T1000 (cell line): ENCODE measurements at regions not wholly inside any gene's neighbourhood (a gene's known extent, or its start where the extent isn't known, plus 50 kb on each side); places are given as distances from the start of the nearest gene placed in this dataset.

Experiments
- DNase-seq: peaks from one replicate; lab custom pipeline; 2025; ENCODE audit warnings: mixed read lengths; lab: John Stamatoyannopoulos, UW

- peak; percentile 7 for DNase-seq
These were observed 109.7 kb upstream of the GADL1 start for GRCh38 chr3:31004025-31004678.

- no peak for DNase-seq
These were observed 114.5 kb upstream of the GADL1 start for GRCh38 chr3:31008994-31009393.

GRCh38 chr3:31009881-31010280 lies 115.4 kb upstream of the GADL1 start:
- DNase-seq = no peak

GRCh38 chr3:31010491-31010890 lies 116.0 kb upstream of the GADL1 start:
- DNase-seq = no peak

DNA sequence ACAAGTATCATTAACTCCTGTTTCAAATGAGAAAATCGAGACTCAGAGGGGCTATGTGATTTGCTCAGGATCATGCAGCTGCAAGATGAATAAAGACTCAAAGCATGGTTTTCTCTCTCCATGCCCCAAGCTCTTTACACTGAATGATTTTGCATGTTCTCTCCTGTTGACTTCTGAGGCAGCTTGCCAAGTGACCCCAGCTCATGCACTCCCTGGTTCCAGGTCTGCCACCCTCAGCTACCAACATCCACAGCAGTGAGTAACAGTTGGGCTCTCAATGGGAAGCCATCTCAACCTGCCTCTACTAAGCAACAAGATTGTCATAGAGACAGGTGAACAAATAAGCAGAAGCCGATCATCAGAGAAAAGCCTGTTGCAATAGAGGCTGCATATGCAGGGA lies 116.9 kb upstream of the GADL1 start:
- no peak for DNase-seq

- no peak for DNase-seq
These were observed 118.6 kb upstream of the GADL1 start for GRCh38 chr3:31013090-31013489.

GRCh38 chr3:31013843-31014242 lies 119.4 kb upstream of the GADL1 start:
- DNase-seq = no peak

- no peak for DNase-seq
These were observed 120.0 kb upstream of the GADL1 start for GRCh38 chr3:31014317-31015040.

DNA sequence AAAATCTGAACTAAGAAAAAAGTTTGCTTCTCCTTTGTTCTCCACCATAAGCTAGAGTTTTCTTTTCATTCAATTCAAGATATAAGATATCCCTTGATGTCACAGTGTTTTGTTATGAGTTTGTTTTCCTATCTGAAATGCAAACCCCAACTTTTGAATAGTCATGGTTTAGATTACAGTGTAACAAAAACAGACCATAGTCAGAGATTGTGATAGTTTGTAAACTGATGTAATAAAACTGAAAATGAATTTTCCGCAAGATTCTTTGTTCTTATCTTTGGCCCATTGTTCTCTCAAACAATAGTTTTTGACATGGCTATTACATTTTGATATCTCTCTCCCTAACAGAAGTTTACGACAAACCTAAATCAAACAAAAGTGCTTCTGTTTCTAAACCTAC lies 121.7 kb upstream of the GADL1 start:
- DNase-seq = no peak

DNA sequence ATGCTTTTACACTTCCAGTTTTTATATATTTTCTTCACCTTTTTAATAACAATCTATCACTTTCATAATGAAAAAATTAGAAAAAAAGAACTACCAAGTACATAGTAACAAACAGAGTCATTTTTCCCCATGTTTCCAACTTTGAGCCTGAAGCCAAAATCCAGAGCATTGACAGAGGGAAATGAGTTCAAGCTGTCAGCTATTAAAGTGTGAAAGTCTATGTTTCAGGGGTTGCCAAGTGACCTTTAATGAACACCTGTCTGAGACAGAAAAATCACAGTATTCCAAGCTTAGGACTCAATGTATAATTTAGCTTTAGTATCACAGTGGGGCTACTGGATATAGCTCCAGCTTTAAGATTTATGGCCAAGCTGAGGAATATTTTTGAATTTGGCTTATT lies 128.3 kb upstream of the GADL1 start:
- no peak for DNase-seq

GRCh38 chr3:31025541-31025940 lies 131.1 kb upstream of the GADL1 start:
- DNase-seq = no peak

- no peak for DNase-seq
These were observed 132.8 kb upstream of the GADL1 start for GRCh38 chr3:31027191-31027761.

- DNase-seq = no peak
These were observed 133.5 kb upstream of the GADL1 start for GRCh38 chr3:31027914-31028313.

- DNase-seq = no peak
These were observed 134.3 kb upstream of the GADL1 start for GRCh38 chr3:31028766-31029165.

- no peak for DNase-seq
These were observed 135.2 kb upstream of the GADL1 start for GRCh38 chr3:31029706-31030105.

GRCh38 chr3:31035681-31036080 lies 141.2 kb upstream of the GADL1 start:
- DNase-seq = no peak

GRCh38 chr3:31038086-31038739 lies 143.8 kb upstream of the GADL1 start:
- DNase-seq = no peak

- DNase-seq = no peak
These were observed 144.7 kb upstream of the GADL1 start for GRCh38 chr3:31039145-31039544.

DNA sequence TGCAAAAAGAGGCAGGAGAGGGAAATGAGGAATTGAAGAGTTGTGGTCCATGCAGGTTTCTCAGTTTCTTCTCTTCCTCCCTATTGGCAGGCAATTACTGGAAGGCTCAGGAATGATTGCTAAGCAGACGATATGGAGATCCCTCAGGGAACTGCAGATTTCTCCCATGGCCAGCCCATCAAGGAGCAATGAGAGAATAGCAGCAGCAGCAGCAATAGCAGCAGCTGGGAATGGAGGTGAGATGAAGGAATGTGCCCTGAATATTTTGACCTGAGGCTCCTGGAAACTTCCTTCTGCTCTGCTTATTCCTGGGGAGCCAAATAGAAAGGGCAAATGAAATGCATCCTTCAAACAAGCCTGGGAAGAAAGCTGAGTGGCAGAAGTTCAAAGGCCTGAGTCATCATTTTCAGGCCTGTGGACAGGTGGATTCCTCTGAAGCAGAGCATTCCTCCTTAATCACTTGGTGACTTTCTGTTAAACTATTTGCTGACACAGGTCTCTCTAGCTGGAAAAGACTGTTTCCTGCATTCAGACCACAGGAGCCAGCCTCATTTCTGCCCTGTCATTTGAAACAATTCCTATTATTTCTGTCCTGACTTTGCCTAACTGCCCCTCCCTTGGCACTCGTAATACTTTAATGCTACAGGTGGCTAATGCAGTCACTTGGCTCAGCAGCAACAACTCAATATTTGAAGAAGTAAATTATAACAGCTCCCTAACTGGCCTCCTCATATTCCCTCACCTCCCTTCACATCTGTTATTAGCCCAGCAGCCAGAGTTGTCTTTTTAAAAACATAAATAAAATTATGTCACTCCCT lies 146.9 kb upstream of the GADL1 start:
- peak; percentile 65 for DNase-seq

DNA sequence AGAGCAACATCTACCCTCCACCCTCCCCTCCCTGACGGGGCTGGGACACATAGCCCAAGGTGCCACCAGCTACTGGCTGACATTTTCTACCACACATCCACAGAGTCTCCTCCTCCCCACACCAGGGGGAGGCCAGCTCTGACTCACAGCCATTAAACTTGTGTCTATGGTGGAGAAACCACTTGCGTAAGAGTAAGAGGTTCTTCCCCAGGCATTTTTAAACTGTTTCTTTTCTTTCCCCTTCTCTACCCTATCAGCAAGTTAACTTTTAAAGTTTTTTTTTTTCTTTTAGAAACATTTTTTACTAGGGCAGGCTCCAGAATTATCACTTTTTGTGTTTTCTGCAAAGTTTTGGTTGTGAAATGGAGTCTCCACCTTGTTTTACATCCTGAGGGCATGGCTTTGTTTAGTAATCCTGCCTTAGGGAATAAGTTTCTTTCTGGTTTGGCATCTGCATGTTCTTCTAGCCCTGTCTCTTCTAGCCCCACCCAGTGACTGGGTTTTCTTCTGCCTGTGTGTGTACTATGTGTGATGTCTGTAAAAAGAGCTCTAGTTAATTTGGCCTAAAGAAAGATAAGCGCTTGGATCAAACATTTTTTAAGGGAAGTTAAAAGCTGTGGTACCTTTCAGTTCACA lies 148.8 kb upstream of the GADL1 start:
- DNase-seq = peak; percentile 57

- no peak for DNase-seq
These were observed 153.2 kb upstream of the GADL1 start for GRCh38 chr3:31047673-31048072.

GRCh38 chr3:31048143-31048542 lies 153.7 kb upstream of the GADL1 start:
- DNase-seq = no peak
